ENCODE measurements at regions not wholly inside any gene's neighbourhood (a gene's known extent, or its start where the extent isn't known, plus 50 kb on each side); places are given as distances from the start of the nearest gene placed in this dataset.
"Not testable (repeated sequence)": the region's sequence is repeated elsewhere in the genome, so short reads cannot be mapped to it uniquely, and the experiment has no call there.

DNA sequence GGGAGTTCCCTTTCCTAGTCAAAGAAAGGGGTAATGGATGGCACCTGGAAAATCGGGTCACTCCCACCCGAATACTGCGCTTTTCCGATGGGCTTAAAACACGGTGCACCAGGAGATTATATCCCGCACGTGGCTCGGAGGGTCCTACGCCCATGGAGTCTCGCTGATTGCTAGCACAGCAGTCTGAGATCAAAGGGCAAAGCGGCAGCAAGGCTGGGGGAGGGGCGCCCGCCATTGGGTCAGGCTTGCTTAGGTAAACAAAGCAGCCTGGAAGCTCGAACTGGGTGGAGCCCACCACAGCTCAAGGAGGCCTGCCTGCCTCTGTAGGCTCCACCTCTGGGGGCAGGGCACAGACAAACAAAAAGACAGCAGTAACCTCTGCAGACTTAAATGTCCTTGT, 683.3 kb upstream of the MIR17HG start:
- H3K9me3 Mint-ChIP-seq; H3K27me3 Mint-ChIP-seq; H3K4me3 Mint-ChIP-seq; H3K4me1 Mint-ChIP-seq; POLR2A ChIA-PET; DNase-seq; H3K27ac Mint-ChIP-seq; ATAC-seq (ENCODE audit: low read depth); H3K36me3 Mint-ChIP-seq: not testable (repeated sequence)

DNA sequence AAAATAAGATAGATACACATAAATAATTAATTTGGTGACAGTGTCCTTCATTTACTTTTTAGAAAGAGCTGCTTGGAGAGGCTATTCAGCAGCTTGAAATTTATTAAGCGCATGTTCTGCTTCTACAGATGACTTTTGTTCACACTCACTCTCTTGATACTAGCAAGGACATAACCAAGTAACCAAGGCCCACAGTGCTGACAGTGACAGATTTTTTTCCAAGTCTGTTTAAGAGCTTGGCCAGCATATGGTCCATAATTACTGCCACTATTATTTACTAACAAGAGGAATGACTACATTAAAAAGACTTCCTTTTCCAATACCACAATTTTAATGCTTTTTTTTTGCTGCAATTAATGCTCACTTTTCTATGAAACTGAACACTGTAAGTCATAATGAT, 673.7 kb upstream of the MIR17HG start:
- no peak overlapping the region for H3K27ac Mint-ChIP-seq
- no peak overlapping the region for H3K4me3 Mint-ChIP-seq
- DNase-seq: no peak
- H3K4me1 Mint-ChIP-seq: no peaks in the 10 kb centered on the region
- H3K9me3 Mint-ChIP-seq: peaks cover 9% of the 10 kb centered on the region
- no peak for ATAC-seq (ENCODE audit: low read depth)
- POLR2A ChIA-PET: no interaction called here
- H3K36me3 Mint-ChIP-seq: no peaks in the 10 kb centered on the region
- H3K27me3 Mint-ChIP-seq: no peaks in the 10 kb centered on the region

DNA sequence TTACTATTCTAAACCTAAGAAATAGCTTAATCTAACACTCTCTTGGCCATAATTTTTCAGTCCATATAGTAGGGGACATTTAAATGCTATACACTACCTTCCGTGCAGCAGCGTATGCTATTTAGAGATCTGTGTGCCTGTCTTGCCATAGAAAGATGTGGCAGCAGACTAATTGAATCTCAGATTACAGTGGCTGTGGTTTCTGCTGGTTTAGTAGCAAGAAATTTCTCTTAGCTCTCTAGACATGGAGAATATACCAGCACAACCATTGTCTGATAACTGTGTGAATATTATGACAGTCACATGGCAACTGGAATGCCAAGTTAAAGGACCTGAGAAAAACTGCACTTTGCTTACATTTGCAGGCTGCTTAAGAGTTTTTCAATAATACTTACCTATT, 672.4 kb upstream of the MIR17HG start:
- Mint-ChIP-seq H3K27ac (no peak overlapping the region), H3K36me3 (no peaks in the 10 kb centered on the region), H3K4me3 (no peak overlapping the region), H3K4me1 (no peaks in the 10 kb centered on the region), H3K9me3 (peaks cover 11% of the 10 kb centered on the region), H3K27me3 (no peaks in the 10 kb centered on the region)
- POLR2A ChIA-PET: no interaction called here
- ATAC-seq (ENCODE audit: low read depth) (no peak), DNase-seq (no peak)

DNA sequence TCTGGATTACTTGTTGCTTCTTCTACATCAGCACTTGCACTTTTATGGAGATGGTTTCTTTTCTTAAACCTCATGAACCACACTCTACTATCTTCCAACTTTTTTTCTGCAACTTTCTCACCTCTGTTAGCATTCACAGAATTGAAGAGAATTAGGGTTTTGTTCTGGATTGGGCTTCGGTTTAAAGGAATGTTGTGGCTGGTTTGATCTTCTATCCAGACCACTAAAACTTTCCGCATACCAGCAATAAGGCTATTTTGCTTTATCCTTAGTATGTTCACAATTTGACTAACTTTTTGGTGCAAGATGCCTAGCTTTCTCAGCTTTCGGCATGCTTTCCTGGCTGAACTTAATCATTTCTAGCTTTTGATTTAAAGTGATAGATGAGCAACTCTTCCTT, 666.7 kb upstream of the MIR17HG start:
- H3K27ac Mint-ChIP-seq: no peak overlapping the region
- no peaks in the 10 kb centered on the region for H3K36me3 Mint-ChIP-seq
- no peaks in the 10 kb centered on the region for H3K4me1 Mint-ChIP-seq
- DNase-seq (no peak), ATAC-seq (ENCODE audit: low read depth) (no peak)
- H3K9me3 Mint-ChIP-seq: peaks cover 6% of the 10 kb centered on the region
- POLR2A ChIA-PET: no interaction called here
- H3K4me3 Mint-ChIP-seq: no peak overlapping the region
- H3K27me3 Mint-ChIP-seq: no peaks in the 10 kb centered on the region

DNA sequence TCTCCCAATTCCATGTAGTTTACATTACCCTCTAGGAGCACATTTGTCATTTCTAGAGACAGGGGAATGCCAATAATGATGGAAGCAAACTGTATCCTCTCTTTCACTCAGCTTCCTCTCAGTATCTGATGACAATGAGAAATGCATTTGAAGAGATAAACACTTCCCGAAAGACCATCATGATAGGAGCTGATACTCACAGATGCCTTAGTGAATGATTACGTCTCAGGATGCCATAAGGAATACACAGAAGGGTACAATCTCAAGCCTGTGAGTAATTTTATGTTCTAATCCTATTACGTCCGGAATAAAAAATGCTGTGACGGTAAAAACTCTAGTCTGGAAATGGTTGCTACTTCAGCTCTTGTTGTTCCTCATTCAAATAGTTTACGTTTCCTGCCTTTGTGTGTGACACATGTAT, 663.8 kb upstream of the MIR17HG start:
- H3K27ac Mint-ChIP-seq: no peak overlapping the region
- POLR2A ChIA-PET: no interaction called here
- DNase-seq: no peak
- H3K27me3 Mint-ChIP-seq: no peaks in the 10 kb centered on the region
- no peak overlapping the region for H3K4me3 Mint-ChIP-seq
- no peaks in the 10 kb centered on the region for H3K36me3 Mint-ChIP-seq
- no peak for ATAC-seq (ENCODE audit: low read depth)
- H3K9me3 Mint-ChIP-seq: peaks cover 3% of the 10 kb centered on the region
- no peaks in the 10 kb centered on the region for H3K4me1 Mint-ChIP-seq

DNA sequence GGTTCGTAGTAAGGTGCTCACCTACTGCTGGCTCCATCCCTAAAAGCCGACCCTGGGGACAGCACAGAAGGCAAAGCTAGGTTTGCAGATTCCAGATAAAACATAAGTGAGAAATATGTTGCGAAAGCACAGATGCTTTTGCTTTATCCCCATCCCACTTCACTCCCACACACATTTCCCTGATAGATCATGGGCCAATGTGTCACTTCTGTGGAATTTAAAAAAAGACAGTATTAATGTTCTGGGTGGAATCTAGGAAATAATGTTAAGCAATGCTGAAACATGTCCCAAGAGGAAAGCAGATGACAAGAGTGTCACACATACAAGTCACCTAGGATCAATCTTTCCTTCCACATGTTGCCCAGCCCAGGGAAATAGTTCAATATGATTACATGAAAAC, 661.0 kb upstream of the MIR17HG start:
- ATAC-seq (ENCODE audit: low read depth) (no peak), DNase-seq (no peak)
- no peaks in the 10 kb centered on the region for H3K27me3 Mint-ChIP-seq
- peaks cover 2% of the 10 kb centered on the region for H3K9me3 Mint-ChIP-seq
- no peaks in the 10 kb centered on the region for H3K36me3 Mint-ChIP-seq
- H3K4me3 Mint-ChIP-seq: no peak overlapping the region
- H3K4me1 Mint-ChIP-seq: no peaks in the 10 kb centered on the region
- POLR2A ChIA-PET: no interaction called here
- no peak overlapping the region for H3K27ac Mint-ChIP-seq

DNA sequence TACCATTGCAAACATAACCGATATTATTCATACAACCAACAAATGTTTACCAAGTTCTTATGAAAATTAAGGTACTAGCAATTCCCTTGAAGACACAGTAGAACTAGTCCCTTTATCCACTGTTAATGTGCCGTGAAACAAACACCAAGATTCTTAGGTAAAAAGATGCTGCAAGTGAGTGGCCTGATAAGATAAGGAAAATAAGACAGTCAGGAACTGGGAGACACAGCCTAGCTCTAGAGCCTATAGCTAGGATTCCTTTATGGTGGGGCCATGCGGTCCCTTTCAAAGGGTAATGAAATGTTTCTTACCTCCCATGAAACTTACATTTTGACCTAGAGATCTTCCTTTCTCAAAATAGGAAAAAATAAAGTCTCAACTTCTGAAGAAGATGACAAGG, 658.4 kb upstream of the MIR17HG start:
- DNase-seq (no peak), ATAC-seq (ENCODE audit: low read depth) (no peak)
- H3K36me3 Mint-ChIP-seq: no peaks in the 10 kb centered on the region
- no peak overlapping the region for H3K27ac Mint-ChIP-seq
- POLR2A ChIA-PET: no interaction called here
- no peaks in the 10 kb centered on the region for H3K4me1 Mint-ChIP-seq
- no peak overlapping the region for H3K4me3 Mint-ChIP-seq
- no peaks in the 10 kb centered on the region for H3K27me3 Mint-ChIP-seq
- peaks cover 2% of the 10 kb centered on the region for H3K9me3 Mint-ChIP-seq

DNA sequence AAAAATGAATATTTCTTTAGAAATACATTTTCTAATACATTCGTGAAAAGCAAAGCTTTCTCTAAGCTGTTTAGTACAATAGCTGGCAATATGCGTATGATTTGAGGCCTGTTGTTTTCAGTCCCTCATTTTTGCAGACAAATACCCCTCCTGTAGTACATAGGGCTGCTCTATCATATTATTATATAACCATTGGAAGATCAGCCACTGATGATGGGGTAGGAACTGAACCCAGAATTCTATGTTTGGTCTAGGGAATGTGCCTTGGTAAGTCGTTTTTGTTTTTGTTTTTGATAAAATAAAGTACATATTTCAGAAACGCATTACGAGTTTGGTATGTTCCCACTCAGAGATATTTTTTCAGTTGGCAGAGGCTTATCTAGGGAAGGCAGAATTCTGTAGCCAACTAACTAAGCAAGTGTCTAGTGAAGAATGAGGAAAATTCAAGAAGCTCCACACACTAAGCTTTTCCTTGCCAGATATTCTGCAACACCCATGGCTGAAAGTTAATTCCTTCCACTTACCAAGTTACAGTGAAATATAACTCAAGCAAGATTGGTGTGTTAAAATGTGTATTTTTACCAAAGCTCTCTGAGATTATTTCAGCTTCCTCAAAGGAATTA, 656.9 kb upstream of the MIR17HG start:
- ATAC-seq (ENCODE audit: low read depth) (no peak), DNase-seq (no peak)
- no peak overlapping the region for H3K27ac Mint-ChIP-seq
- no peaks in the 10 kb centered on the region for H3K27me3 Mint-ChIP-seq
- peaks cover 3% of the 10 kb centered on the region for H3K9me3 Mint-ChIP-seq
- POLR2A ChIA-PET: no interaction called here
- H3K36me3 Mint-ChIP-seq: no peaks in the 10 kb centered on the region
- H3K4me3 Mint-ChIP-seq: no peak overlapping the region
- no peaks in the 10 kb centered on the region for H3K4me1 Mint-ChIP-seq

DNA sequence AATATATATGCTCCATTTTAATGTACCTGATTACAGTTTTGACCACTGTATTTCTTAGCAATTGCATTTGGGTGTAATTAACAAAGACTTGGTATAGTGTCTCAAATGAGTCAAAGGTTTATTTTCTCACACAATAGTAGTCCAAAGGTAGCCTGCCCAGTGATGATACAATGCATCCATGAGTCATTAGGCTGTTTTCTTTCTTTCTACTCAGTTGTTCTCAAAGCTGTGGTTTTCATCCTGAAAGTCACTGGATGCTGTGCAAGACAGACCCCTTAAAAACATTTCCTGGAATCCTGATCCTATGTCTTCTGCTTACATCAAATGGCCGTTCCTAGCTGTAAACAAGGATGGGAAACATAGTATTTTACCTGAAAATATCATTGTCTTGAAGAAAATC, 651.2 kb upstream of the MIR17HG start:
- no peak overlapping the region for H3K4me3 Mint-ChIP-seq
- no peak for ATAC-seq (ENCODE audit: low read depth)
- no peak overlapping the region for H3K27ac Mint-ChIP-seq
- H3K36me3 Mint-ChIP-seq: no peaks in the 10 kb centered on the region
- POLR2A ChIA-PET: no interaction called here
- DNase-seq: no peak
- H3K4me1 Mint-ChIP-seq: no peaks in the 10 kb centered on the region
- H3K27me3 Mint-ChIP-seq: no peaks in the 10 kb centered on the region
- peaks cover 2% of the 10 kb centered on the region for H3K9me3 Mint-ChIP-seq

DNA sequence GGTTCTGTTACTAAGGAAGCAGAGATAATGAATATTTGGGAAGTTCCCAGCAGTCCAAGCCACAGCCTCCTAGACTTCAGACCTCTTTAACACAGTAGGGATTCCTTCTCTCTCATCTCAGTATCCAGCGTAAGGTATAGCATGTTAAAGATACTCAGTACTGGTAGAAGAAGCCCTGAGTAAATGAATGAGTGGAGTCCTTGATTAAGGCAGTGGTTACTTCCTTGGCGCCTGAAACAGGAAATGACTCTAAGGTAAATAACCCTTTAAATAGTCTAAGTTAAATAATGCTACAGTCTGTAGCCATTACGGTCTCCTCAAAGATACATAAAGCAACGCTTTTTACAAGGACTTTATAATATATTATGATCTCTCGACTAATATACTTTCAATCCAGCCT, 650.8 kb upstream of the MIR17HG start:
- Mint-ChIP-seq H3K9me3 (peaks cover 2% of the 10 kb centered on the region), H3K27me3 (no peaks in the 10 kb centered on the region), H3K36me3 (no peaks in the 10 kb centered on the region), H3K4me1 (no peaks in the 10 kb centered on the region), H3K27ac (no peak overlapping the region), H3K4me3 (no peak overlapping the region)
- no peak for ATAC-seq (ENCODE audit: low read depth)
- DNase-seq: no peak
- POLR2A ChIA-PET: no interaction called here

DNA sequence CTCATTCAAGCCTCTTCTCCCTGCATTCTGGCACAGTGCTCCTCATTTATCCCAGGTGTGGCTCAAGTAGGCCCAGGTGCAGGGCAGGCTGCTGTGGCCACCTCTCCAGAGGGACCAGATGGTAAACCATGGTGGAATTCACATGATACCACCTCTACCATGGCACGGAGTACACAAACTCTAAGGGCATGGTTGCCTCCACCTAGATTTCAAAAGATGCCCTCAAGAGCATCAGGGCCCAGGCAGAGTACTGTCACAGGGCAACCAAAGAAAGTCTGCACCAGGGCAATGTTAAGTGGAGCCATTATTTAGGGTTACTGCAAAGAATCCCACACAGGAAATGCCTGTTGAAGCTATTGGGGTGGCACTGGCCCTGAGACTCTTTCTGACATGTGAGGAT, 647.1 kb upstream of the MIR17HG start:
- Mint-ChIP-seq H3K36me3 (no peaks in the 10 kb centered on the region), H3K27me3 (no peaks in the 10 kb centered on the region), H3K4me3 (no peak overlapping the region), H3K4me1 (no peaks in the 10 kb centered on the region), H3K9me3 (no peaks in the 10 kb centered on the region), H3K27ac (no peak overlapping the region)
- DNase-seq (no peak), ATAC-seq (ENCODE audit: low read depth) (no peak)
- POLR2A ChIA-PET: no interaction called here

DNA sequence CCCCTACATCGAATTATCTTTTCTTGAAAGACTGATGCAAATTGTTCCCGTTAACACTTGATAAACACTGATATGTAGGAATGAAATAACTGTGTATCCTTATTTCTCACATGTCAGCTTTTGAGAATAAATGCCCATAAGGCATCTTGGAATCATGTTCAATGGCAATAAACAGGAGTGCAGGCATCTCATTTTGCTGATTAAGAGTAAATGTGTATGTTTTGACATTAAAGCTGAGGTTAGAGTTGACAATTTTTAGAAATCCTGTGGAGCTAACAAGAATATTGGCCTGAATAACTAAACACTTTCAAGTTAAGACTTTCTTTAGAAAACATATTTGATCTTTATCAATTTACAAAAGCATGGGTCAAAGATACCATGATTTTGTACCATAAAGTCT, 646.2 kb upstream of the MIR17HG start:
- no peak overlapping the region for H3K27ac Mint-ChIP-seq
- H3K27me3 Mint-ChIP-seq: no peaks in the 10 kb centered on the region
- no peak for ATAC-seq (ENCODE audit: low read depth)
- H3K4me3 Mint-ChIP-seq: no peak overlapping the region
- no peaks in the 10 kb centered on the region for H3K36me3 Mint-ChIP-seq
- H3K4me1 Mint-ChIP-seq: no peaks in the 10 kb centered on the region
- H3K9me3 Mint-ChIP-seq: no peaks in the 10 kb centered on the region
- no peak for DNase-seq
- POLR2A ChIA-PET: no interaction called here

DNA sequence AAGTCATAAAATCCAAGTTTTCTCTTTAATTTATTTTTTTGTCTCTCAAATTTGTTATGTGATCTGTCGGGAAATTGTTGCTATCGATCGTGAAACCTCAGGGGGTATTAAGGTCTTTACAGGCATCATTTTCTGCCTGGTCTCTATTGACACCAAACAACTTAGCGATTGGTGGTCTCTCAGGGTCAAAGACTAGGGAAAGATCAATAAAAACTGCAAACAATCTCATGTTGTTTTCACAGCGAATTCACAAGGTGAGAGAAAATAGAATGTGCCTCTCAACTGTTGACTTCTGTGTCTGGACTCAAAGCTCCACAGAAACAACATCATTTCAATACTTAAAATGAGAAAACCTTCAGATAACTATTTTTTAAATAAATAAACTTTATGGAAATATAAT, 645.4 kb upstream of the MIR17HG start:
- H3K9me3 Mint-ChIP-seq: no peaks in the 10 kb centered on the region
- POLR2A ChIA-PET: no interaction called here
- H3K4me1 Mint-ChIP-seq: no peaks in the 10 kb centered on the region
- H3K27me3 Mint-ChIP-seq: no peaks in the 10 kb centered on the region
- DNase-seq (no peak), ATAC-seq (ENCODE audit: low read depth) (no peak)
- H3K36me3 Mint-ChIP-seq: no peaks in the 10 kb centered on the region
- no peak overlapping the region for H3K27ac Mint-ChIP-seq
- no peak overlapping the region for H3K4me3 Mint-ChIP-seq

DNA sequence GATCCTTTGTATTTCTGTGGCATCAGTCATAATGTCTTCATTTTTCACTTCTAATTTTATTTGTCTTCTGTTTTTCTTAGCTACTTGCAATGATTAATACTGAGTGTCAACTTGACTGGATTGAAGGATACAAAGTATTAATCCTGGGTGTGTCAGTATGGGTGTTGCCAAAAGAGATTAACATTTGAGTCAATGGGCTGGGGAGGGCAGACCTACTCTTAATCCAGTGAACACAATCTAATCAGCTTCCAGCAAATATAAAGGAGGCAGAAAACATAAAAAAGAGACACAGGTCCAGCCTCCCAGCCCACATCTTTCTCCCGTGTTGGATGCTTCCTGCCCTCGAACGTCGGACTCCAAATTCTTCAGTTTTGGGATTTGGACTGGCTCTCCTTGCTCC, 640.9 kb upstream of the MIR17HG start:
- Mint-ChIP-seq H3K27ac (no peak overlapping the region), H3K4me1 (no peaks in the 10 kb centered on the region), H3K9me3 (peaks cover 3% of the 10 kb centered on the region), H3K4me3 (no peak overlapping the region), H3K27me3 (no peaks in the 10 kb centered on the region), H3K36me3 (no peaks in the 10 kb centered on the region)
- no peak for ATAC-seq (ENCODE audit: low read depth)
- POLR2A ChIA-PET: no interaction called here
- DNase-seq: no peak

DNA sequence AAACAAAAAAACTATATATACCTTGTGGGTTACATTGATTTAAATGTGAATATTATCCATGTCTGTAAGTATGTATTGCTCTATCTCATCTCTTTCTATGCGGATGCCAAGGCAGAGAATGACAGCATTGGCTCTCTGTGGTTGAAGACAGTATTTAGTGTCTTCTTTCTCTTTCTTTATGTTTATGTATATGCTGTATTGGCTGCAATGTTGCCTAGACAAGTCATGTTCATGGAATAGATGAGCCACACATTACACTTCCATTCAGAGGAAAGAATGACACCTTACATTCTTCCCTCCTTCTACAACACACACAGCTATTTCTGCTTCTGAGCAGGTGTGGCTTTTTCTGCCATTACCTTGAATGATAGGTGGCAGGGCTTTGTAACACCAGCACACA, 639.4 kb upstream of the MIR17HG start:
- Mint-ChIP-seq H3K4me3 (no peak overlapping the region), H3K27me3 (no peaks in the 10 kb centered on the region), H3K4me1 (no peaks in the 10 kb centered on the region), H3K9me3 (peaks cover 3% of the 10 kb centered on the region), H3K36me3 (no peaks in the 10 kb centered on the region), H3K27ac (no peak overlapping the region)
- ATAC-seq (ENCODE audit: low read depth) (no peak), DNase-seq (no peak)
- POLR2A ChIA-PET: no interaction called here
